K562 (cell line): ENCODE measurements at regions not wholly inside any gene's neighbourhood (a gene's known extent, or its start where the extent isn't known, plus 50 kb on each side); places are given as distances from the start of the nearest gene placed in this dataset.

Experiments
- BACH1 ChIP-seq: fragments of 200-800 bp; sonication (Bioruptor generic); IDR thresholded peaks from 2 replicates; pipeline ENCODE4 v1.6.1; 2016; ENCODE audit warnings: missing genetic modification characterization, missing compliant biosample characterization
- CEBPG ChIP-seq, 3 experiments: fragments of 200-800 bp in 1 of 3; sonication (Bioruptor generic) in 1 of 3; sonication (generic) in 1 of 3; formaldehyde crosslinking in 1 of 3; IDR thresholded peaks in 2 of 3; conservative IDR thresholded peaks in 1 of 3; 2 replicates each; pipeline versions ENCODE4 v1.6.1 to v1.8.0; 2016 to 2022; ENCODE audit warnings: missing compliant biosample characterization in 2 of 3, missing genetic modification characterization in 2 of 3, mild to moderate bottlenecking in 1 of 3, missing genetic modification reagents in 1 of 3
- HDAC2 ChIP-seq: fragments of 450-650 bp; IDR thresholded peaks from 2 replicates; pipeline ENCODE4 v1.6.1; 2016; ENCODE audit warnings: mild to moderate bottlenecking
- HNRNPL ChIP-seq: fragments of 200-400 bp; formaldehyde crosslinking; IDR thresholded peaks from 2 replicates; pipeline ENCODE4 v1.6.1; 2017; ENCODE audit warnings: low read depth, mild to moderate bottlenecking, low read length
- HNRNPUL1 ChIP-seq: fragments of 200-400 bp; formaldehyde crosslinking; IDR thresholded peaks from 2 replicates; pipeline ENCODE4 v1.6.1; 2017; ENCODE audit warnings: low read length
- NFIC ChIP-seq: fragments of 450-650 bp; IDR thresholded peaks from 2 replicates; pipeline ENCODE4 v1.6.1; 2017; ENCODE audit warnings: mild to moderate bottlenecking, inconsistent platforms
- RNF2 ChIP-seq: sonication (generic); IDR thresholded peaks from 2 replicates; pipeline ENCODE4 v1.6.1; 2016
- TAF7 ChIP-seq: fragments of 450-650 bp; IDR thresholded peaks from 2 replicates; pipeline ENCODE4 v1.6.1; 2016; ENCODE audit warnings: missing genetic modification characterization, missing compliant biosample characterization
- TGIF2 ChIP-seq: sonication (generic); formaldehyde crosslinking; IDR thresholded peaks from 2 replicates; pipeline ENCODE4 v1.8.1; 2022; ENCODE audit warnings: mild to moderate bottlenecking, missing genetic modification reagents, moderate library complexity
- ZNF584 ChIP-seq: fragments of 200-800 bp; sonication (Bioruptor generic); IDR thresholded peaks from 2 replicates; pipeline ENCODE4 v1.6.1; 2016; ENCODE audit warnings: low read depth, mild to moderate bottlenecking, missing genetic modification characterization, missing compliant biosample characterization
- TF ChIP-seq, protein P1 (sequence below): fragments of 450-650 bp; IDR thresholded peaks from 2 replicates; pipeline ENCODE4 v1.7.1; 2018; ENCODE audit warnings: mild to moderate bottlenecking, low read depth; ENCODE audit not compliant: partially characterized antibody
- TF ChIP-seq, protein P2 (sequence below): fragments of 250-450 bp; sonication (Bioruptor Pico); IDR thresholded peaks from 2 replicates; pipeline ENCODE4 v1.9.0; 2021; ENCODE audit warnings: mild to moderate bottlenecking

DNA sequence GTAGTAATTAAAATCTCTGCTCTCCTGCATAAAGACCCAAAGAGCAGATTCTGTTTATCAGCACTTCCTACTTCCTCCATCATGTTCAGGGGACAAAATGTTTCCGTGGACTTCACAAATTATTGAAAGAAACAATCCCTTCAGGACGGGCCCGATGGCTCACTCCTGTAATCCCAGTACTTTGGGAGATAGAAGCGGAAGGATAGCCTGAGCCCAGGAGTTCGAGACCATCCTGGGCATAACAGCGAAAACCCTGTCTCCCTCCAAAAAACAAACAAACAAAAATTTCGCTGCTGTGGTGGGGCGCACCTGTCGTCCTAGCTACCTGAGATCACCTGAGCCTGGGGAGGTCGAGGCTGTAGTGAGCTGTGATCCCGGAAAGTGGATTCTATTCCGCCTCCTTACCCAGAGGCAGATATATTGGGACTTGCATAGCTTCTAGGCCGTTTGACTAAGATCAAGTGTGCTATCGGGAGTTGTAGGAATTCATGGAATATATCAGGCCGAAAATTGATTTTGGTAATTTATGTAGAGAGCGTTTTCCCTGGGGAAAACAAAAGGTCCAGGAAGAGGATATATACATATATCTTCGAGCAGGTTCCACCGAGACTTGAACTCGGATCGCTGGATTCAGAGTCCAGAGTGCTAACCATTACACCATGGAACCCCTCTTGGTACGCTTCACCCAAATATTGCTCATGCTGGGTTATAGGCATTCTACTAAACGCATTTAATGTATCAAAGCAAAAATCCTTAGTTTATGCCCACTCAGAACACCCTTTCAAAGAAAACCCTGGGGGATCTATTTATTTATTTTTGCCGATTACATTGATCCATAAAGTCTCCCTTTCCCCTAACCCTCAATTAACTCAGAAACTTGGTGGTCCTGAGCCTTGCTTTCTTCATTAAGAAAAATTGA is 74.5 kb upstream of the ZNF184 start (continued):
- no peak for TF ChIP-seq TGIF2
- no peak for TF ChIP-seq HNRNPL
- no peak for TF ChIP-seq HDAC2
- no peak for TF ChIP-seq CEBPG (CRISPR knock-in tag; IDR thresholded peaks at IDR 0.05)
- peak in 1 of 2 experiments; percentile 26; a peak in 2 of 4 replicates for TF ChIP-seq CEBPG (tag; conservative IDR thresholded peaks at IDR 0.05 in 1 of 2, IDR thresholded peaks at IDR 0.05 in 1 of 2)
- TF ChIP-seq, protein P1, sequence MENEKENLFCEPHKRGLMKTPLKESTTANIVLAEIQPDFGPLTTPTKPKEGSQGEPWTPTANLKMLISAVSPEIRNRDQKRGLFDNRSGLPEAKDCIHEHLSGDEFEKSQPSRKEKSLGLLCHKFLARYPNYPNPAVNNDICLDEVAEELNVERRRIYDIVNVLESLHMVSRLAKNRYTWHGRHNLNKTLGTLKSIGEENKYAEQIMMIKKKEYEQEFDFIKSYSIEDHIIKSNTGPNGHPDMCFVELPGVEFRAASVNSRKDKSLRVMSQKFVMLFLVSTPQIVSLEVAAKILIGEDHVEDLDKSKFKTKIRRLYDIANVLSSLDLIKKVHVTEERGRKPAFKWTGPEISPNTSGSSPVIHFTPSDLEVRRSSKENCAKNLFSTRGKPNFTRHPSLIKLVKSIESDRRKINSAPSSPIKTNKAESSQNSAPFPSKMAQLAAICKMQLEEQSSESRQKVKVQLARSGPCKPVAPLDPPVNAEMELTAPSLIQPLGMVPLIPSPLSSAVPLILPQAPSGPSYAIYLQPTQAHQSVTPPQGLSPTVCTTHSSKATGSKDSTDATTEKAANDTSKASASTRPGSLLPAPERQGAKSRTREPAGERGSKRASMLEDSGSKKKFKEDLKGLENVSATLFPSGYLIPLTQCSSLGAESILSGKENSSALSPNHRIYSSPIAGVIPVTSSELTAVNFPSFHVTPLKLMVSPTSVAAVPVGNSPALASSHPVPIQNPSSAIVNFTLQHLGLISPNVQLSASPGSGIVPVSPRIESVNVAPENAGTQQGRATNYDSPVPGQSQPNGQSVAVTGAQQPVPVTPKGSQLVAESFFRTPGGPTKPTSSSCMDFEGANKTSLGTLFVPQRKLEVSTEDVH, result peak; percentile 45
- no peak for TF ChIP-seq TAF7 (tag)
- TF ChIP-seq ZNF584 (CRISPR knock-in tag), result 0 out of 2 replicates have a peak, but pooled peaks have one; percentile 17
- peak; percentile 75; the same call in 1 of the 2 replicates for TF ChIP-seq RNF2
- TF ChIP-seq, protein P2, sequence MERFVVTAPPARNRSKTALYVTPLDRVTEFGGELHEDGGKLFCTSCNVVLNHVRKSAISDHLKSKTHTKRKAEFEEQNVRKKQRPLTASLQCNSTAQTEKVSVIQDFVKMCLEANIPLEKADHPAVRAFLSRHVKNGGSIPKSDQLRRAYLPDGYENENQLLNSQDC, result peak; percentile 31; the same call in 1 of the 2 replicates
- TF ChIP-seq HNRNPUL1, result no peak
- peak; percentile 85 for TF ChIP-seq NFIC
- no peak for TF ChIP-seq BACH1 (tag)
